ENCODE measurements at regions not wholly inside any gene's neighbourhood (a gene's known extent, or its start where the extent isn't known, plus 50 kb on each side); places are given as distances from the start of the nearest gene placed in this dataset.
"Not testable (repeated sequence)": the region's sequence is repeated elsewhere in the genome, so short reads cannot be mapped to it uniquely, and the experiment has no call there.

GRCh38 chr20:19129976-19130612, 82.3 kb upstream of the SLC24A3 start:
- no peak for DNase-seq (ENCODE audit: extremely low read depth in 1 of 11, low read depth in 9 of 11, low spot score in 4 of 11)

GRCh38 chr20:19130613-19130984, 81.8 kb upstream of the SLC24A3 start:
- no peak for DNase-seq (ENCODE audit: extremely low read depth in 1 of 11, low read depth in 9 of 11, low spot score in 4 of 11)

GRCh38 chr20:19137641-19138040, 74.8 kb upstream of the SLC24A3 start:
- DNase-seq (ENCODE audit: extremely low read depth in 1 of 11, low read depth in 9 of 11, low spot score in 4 of 11): no peak

GRCh38 chr20:19138758-19139157, 73.7 kb upstream of the SLC24A3 start:
- no peak for DNase-seq (ENCODE audit: extremely low read depth in 1 of 11, low read depth in 9 of 11, low spot score in 4 of 11)

GRCh38 chr20:19139584-19139983, 72.9 kb upstream of the SLC24A3 start:
- not testable (repeated sequence) for DNase-seq (ENCODE audit: extremely low read depth in 1 of 11, low read depth in 9 of 11, low spot score in 4 of 11)

- no peak for DNase-seq (ENCODE audit: extremely low read depth in 1 of 11, low read depth in 9 of 11, low spot score in 4 of 11)
Observed at GRCh38 chr20:19141998-19142397, 70.4 kb upstream of the SLC24A3 start.

GRCh38 chr20:19143890-19144289, 68.6 kb upstream of the SLC24A3 start:
- DNase-seq (ENCODE audit: extremely low read depth in 1 of 11, low read depth in 9 of 11, low spot score in 4 of 11): no peak

GRCh38 chr20:19161336-19161735, 51.1 kb upstream of the SLC24A3 start:
- DNase-seq (ENCODE audit: extremely low read depth in 1 of 11, low read depth in 9 of 11, low spot score in 4 of 11): no peak
